Thymus (tissue), 11 donors: ENCODE measurements at regions not wholly inside any gene's neighbourhood (a gene's known extent, or its start where the extent isn't known, plus 50 kb on each side); places are given as distances from the start of the nearest gene placed in this dataset.

Experiments used
- DNase-seq, 9 donors: peaks; one replicate each; pipeline ENCODE4 v3.0.0-alpha.2; 2013; ENCODE audit warnings: low spot score in 9 of 9, low read depth in 6 of 9, missing footprints in 1 of 9
- H3K27ac ChIP-seq, 2 donors: one replicate each; pipeline ENCODE4 v1.5.1; 2013; ENCODE audit warnings: control low read depth in 1 of 2, low read depth in 1 of 2, low read length in 1 of 2, mild to moderate bottlenecking in 1 of 2, moderate library complexity in 1 of 2
- H3K27me3 ChIP-seq, 2 donors: one replicate each; pipeline ENCODE4 v1.5.1; 2013; ENCODE audit warnings: low read length in 1 of 2; ENCODE audit not compliant: control insufficient read depth in 2 of 2, insufficient read depth in 1 of 2
- H3K36me3 ChIP-seq, 2 donors: one replicate each; pipeline ENCODE4 v1.5.1; 2013; ENCODE audit warnings: low read length in 1 of 2, mild to moderate bottlenecking in 1 of 2, moderate library complexity in 1 of 2; ENCODE audit not compliant: control insufficient read depth in 2 of 2, insufficient read depth in 2 of 2
- H3K4me1 ChIP-seq, 2 donors: one replicate each; pipeline ENCODE4 v1.5.1; 2013; ENCODE audit warnings: low read length in 2 of 2; ENCODE audit not compliant: control insufficient read depth in 2 of 2, insufficient read depth in 2 of 2
- H3K4me3 ChIP-seq, 2 donors: one replicate each; pipeline ENCODE4 v1.5.1; 2013; ENCODE audit warnings: low read length in 2 of 2, control low read depth in 1 of 2, mild to moderate bottlenecking in 1 of 2
- H3K9me3 ChIP-seq, 2 donors: one replicate each; pipeline ENCODE4 v1.5.1; 2013; ENCODE audit warnings: low read length in 1 of 2, mild to moderate bottlenecking in 1 of 2; ENCODE audit not compliant: control insufficient read depth in 2 of 2, insufficient read depth in 1 of 2
- WGBS: extraction: QIAGEN DNeasy Blood & Tissue Kit; methylation state at CpG from one replicate; pipeline ENCODE4 v1.1.7; 2013; 5-methylcytosine and 5-hydroxymethylcytosine counted together
- donor health status: healthy.

DNA sequence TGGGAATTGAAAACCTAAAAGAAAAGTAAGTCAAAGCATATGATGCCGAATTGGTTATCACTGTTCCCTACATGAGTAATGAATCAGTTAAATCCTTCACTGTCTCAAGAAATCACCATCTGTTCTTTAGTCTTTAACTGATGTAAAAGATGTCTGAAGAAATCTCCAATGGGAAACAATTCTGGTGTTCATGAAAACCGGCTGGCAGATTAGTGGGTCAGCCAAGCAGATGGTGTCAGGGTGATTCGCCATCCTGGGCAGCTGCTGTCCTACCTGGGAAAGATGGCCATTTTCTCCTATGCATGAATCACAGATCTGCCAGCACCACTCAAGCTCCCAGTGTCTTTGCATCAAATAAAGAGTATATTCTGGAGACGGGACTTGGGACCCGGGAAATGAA is 925.2 kb upstream of the GHITM start:
- no peaks in the 10 kb centered on the region for H3K36me3 ChIP-seq
- H3K4me3 ChIP-seq = no peak overlapping the region
- no peaks in the 10 kb centered on the region for H3K9me3 ChIP-seq
- no peaks in the 10 kb centered on the region for H3K4me1 ChIP-seq
- no peak for DNase-seq
- no peak overlapping the region for H3K27ac ChIP-seq
- WGBS = 92% methylated on average over 5 of the region's 5 CpGs
- H3K27me3 ChIP-seq = no peaks in the 10 kb centered on the region

DNA sequence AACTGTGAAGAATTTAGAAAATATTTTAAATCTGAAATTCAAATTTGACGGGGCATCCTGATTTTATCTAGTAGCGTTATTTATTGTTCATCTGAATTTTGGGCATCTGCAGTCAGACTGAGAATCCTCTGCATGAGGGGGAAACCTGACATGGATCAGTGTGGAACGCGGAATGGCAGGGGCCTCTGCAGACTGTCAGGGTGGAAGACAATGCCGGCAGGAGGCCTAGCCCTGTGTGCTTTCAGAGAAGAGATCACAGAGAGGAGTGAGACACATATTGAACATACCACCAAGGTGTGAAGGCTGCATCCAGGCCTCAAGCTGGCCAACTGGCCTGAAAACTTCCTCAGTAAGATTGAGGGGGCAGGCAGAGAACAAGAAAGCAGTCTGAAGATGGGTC is 921.1 kb upstream of the GHITM start:
- Histone ChIP-seq H3K27ac (no peak overlapping the region), H3K36me3 (no peaks in the 10 kb centered on the region), H3K4me3 (no peak overlapping the region), H3K27me3 (no peaks in the 10 kb centered on the region), H3K4me1 (no peaks in the 10 kb centered on the region), H3K9me3 (peaks cover 0 to 5% of the 10 kb centered on the region in 2 donors)
- DNase-seq = no peak
- WGBS = 89% methylated on average over 5 of the region's 5 CpGs

DNA sequence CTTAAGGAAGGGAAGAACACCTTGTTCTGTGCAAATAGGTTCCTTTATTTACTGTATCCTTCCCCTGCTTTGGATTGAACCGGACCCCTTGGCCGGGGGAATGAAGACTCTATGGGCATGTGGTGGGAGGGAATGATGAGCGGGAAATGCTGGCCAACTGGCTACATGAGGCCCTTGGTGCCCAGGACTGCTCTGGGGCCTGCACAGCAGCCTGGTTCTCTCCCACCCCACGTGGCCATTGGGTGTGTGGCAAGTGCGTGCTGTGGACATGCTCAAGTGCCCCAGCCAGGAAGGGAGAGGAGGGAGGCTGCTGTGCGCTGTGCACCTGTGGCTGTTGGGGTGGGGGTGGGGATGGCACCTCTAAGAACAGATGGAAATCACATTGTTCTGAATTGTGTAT is 917.0 kb upstream of the GHITM start:
- H3K4me1 ChIP-seq = no peaks in the 10 kb centered on the region
- no peaks in the 10 kb centered on the region for H3K36me3 ChIP-seq
- 91% methylated on average over 6 of the region's 6 CpGs for WGBS
- peaks cover 0 to 6% of the 10 kb centered on the region in 2 donors for H3K9me3 ChIP-seq
- DNase-seq = no peak
- no peaks in the 10 kb centered on the region for H3K27me3 ChIP-seq
- H3K4me3 ChIP-seq = no peak overlapping the region
- H3K27ac ChIP-seq = no peak overlapping the region

DNA sequence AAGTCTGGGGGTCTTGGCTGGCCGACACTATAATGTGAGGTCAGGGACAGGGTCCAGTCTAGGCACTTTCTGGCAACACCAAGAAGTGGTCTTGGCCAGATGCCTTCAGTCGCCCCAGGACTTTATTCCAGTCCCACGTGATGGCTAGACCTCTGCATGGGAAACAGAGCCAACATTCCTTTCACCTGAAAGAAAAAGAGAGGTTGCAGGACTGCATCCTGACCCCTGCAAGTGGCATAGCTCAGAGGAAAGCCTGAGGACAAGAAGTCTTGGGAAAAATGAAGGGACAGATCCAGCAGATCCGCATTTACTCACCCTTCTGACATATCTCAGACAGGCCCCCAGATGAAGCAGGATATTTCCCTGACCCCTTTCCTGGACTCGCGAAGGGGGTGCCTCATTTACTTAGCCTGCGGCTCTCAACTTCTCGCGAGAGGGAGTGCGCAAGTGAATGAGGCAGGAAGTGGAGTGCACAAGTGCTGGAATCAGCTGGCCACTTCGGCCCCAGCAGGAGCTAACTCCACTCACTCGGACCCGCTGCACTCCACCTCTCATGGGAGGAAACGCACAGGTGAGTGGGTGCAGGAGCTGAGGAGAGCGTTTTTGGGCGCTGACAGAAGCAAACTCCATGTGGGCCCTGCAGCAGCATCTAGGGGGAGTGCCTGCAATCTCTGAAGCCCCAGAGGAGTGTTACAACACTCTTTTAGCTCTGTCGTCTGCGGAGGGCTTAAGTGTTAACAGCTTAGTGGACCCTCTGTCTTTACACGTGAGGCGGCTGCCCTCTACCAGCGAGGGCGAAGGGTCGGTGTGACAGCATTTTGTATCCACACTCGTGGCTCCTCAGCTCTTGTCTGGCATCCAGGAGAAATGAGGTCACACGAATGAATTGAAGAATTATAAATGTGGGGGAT is 916.2 kb upstream of the GHITM start:
- Histone ChIP-seq H3K4me1 (no peaks in the 10 kb centered on the region), H3K27me3 (no peaks in the 10 kb centered on the region)
- WGBS = 89% methylated on average over 25 of the region's 25 CpGs

DNA sequence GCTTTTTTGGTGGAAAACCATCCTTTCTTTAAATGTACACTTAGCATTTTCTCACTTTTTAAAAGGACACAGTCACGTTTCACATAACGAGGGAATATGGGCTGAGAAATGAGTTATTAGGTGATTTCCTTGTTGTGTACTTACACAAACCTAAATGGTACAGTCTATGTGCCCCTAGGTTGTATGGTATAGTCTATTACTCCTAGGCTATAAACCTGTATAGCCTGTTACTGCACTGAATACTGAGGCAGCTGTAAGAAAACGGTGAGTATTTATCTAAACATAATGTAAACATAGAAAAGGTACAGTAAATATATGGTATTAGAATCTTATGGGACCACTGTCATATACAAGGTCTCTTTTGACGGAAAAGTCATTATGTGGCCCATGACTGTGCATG is 913.5 kb upstream of the GHITM start:
- DNase-seq = no peak
- 90% methylated on average over 4 of the region's 4 CpGs for WGBS
- Histone ChIP-seq H3K36me3 (no peaks in the 10 kb centered on the region), H3K4me3 (no peak overlapping the region), H3K9me3 (peaks cover 0 to 10% of the 10 kb centered on the region in 2 donors), H3K27me3 (no peaks in the 10 kb centered on the region), H3K27ac (no peak overlapping the region), H3K4me1 (no peaks in the 10 kb centered on the region)

More for the DNA sequence above, 916.2 kb upstream of the GHITM start:
- no peak for DNase-seq
- Histone ChIP-seq H3K9me3 (peaks cover 0 to 6% of the 10 kb centered on the region in 2 donors), H3K36me3 (no peaks in the 10 kb centered on the region), H3K4me3 (no peak overlapping the region), H3K27ac (no peak overlapping the region)

DNA sequence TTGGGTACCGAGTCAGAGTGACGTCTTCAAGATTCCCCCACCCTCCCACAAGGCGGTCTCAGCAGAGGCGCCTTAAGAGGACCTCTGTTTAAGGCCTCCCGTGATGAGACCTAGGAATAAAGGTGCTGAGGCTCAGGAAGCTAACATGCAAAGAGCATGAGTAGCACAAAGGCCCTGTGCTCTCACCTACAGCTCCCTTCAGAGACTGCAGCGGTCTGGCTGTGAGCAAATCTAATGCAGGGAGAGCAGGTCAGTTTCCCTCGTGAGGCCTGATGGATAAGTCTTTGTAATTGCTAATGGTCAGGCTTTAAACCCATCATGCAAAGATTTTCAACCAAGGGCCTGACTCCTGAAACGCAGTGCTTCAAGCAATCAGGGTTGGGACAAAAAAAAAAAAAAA is 909.3 kb upstream of the GHITM start:
- DNase-seq = no peak
- Histone ChIP-seq H3K4me1 (no peaks in the 10 kb centered on the region), H3K27me3 (no peaks in the 10 kb centered on the region), H3K4me3 (no peak overlapping the region), H3K36me3 (no peaks in the 10 kb centered on the region), H3K9me3 (peaks cover 0 to 4% of the 10 kb centered on the region in 2 donors), H3K27ac (no peak overlapping the region)
- WGBS = 95% methylated on average over 8 of the region's 8 CpGs

DNA sequence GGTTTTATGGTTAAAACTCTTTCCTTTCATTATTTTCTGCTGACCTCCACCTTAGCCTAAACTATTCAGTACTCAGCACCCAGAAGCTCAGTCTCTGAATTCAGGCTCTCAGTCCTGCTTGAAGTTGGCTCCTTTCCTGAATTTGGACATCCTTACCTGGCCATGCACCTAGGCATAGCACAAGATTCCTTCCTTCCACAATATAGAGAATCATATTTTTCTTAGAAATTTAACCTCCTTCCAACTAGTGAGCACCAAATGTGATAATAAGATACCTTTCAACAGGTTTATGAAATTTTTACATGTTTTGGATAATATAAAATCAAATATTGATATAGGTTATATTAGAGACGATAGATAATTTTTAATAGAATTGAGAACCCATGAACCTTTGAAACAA is 905.6 kb upstream of the GHITM start:
- Histone ChIP-seq H3K4me1 (no peaks in the 10 kb centered on the region), H3K9me3 (peaks cover 0 to 4% of the 10 kb centered on the region in 2 donors), H3K36me3 (no peaks in the 10 kb centered on the region), H3K27me3 (no peaks in the 10 kb centered on the region), H3K27ac (no peak overlapping the region), H3K4me3 (no peak overlapping the region)
- WGBS = 92% methylated on average over 1 of the region's 1 CpG
- no peak for DNase-seq

DNA sequence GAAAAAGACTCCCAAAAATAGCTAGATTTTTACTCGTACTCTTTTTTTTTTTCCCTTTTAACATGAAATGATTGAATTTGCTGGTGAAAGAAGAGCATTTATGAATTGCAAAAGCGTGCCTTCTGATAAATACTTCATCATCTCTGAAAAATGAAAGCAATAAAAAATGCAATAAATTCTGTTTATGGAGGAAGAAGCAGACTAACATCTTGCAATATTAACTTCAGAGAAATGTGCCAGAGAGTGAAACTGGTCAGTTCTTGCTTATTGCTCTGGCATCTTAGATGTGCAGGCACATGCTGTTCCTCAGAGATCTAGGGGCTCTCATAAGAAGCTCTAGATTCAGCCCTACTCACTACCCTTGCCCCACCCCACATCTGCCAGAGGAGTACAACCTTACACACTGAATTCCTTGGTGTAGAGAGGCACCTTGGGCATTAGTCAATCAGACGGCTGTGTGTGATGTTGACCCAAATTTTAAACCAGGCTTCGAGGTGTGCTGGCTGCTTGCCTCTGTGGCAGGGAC is 891.1 kb upstream of the GHITM start:
- WGBS = 92% methylated on average over 4 of the region's 4 CpGs
- Histone ChIP-seq H3K4me3 (no peak overlapping the region), H3K27me3 (no peaks in the 10 kb centered on the region), H3K9me3 (no peaks in the 10 kb centered on the region), H3K4me1 (no peaks in the 10 kb centered on the region), H3K36me3 (no peaks in the 10 kb centered on the region), H3K27ac (no peak overlapping the region)
- DNase-seq = no peak

DNA sequence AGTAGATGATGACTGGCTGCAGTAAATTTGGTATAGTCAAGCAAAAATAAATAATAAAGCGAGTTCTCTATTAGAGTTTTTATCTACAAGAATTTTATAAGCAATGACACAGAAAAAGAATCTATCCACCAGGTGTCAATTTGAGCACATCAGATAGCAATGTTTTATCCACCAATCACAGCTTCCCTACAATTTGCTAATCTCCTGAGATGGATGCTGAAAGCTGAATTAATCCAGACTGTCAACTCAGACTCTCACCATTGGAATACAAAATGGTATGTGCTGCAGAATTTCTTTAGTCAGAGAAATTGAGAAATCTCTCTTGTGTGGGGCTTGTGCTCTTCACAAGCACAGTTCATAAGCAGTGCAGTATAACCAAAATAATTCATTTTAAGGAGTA is 888.9 kb upstream of the GHITM start:
- H3K4me3 ChIP-seq = no peak overlapping the region
- no peak overlapping the region for H3K27ac ChIP-seq
- no peaks in the 10 kb centered on the region for H3K9me3 ChIP-seq
- no peaks in the 10 kb centered on the region for H3K36me3 ChIP-seq
- WGBS = 86% methylated on average over 1 of the region's 1 CpG
- no peaks in the 10 kb centered on the region for H3K4me1 ChIP-seq
- no peaks in the 10 kb centered on the region for H3K27me3 ChIP-seq
- DNase-seq = no peak
